ENCODE measurements at regions not wholly inside any gene's neighbourhood (a gene's known extent, or its start where the extent isn't known, plus 50 kb on each side); places are given as distances from the start of the nearest gene placed in this dataset.

DNA sequence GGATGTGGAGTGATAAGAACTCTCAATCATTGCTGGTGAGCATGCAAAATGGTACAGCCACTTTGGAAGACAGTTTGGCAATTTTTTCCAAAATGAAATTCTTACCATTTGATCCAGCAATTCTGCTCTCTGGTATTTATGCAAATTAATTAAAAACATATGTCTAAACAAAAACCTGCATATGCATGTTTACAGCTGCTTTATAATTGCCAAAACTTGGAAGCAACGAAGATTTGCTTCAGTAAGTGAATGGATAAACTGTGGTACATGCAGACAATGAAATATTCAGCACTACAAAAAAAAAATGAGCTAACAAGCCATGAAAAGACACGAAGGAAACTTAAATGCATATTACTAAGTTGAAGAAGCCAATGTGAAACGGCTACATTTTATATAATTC lies 55.5 kb upstream of the SMLR1 start:
- no peak for FAIRE-seq

GRCh38 chr6:130773860-130774259 lies 53.3 kb upstream of the SMLR1 start:
- no peak for FAIRE-seq

DNA sequence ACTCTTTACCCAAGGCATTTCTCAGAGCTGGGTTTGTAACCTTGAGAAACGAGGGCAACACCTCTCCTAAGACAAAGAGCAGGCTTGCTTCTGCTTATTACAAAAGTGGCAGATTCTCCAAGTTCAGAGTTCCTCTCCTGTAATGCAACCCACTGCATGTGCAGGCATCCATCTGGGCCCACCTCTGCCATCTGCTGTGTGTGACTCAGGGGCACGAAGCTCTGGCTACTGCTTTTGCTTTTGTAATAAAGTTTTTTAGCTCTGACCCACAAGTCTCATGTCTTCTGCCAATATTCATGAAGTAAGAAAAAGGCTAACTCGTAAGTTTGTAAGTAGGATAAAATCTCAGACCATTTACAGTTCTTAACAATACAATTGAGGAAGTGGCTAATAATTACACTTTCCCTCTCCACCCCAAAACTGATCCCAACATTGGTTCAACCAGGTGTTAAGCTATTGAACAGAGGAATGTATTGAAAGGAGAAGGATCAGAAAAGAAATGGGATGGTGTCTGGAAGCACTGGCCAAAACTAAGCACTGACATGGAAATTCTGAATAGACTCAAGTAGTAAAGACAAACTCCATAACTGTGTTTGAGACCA lies 51.7 kb upstream of the SMLR1 start:
- no peak for FAIRE-seq

- FAIRE-seq: no peak
These were observed 50.8 kb upstream of the SMLR1 start for GRCh38 chr6:130776287-130776925.

Data from A204.1 (cell line).